ENCODE measurements at regions not wholly inside any gene's neighbourhood (a gene's known extent, or its start where the extent isn't known, plus 50 kb on each side); places are given as distances from the start of the nearest gene placed in this dataset.

- ATAC-seq (replicated peaks), result no peak
- H3K4me3 Mint-ChIP-seq, result no peak overlapping the region
- H3K9me3 Mint-ChIP-seq, result no peaks in the 10 kb centered on the region
- H3K27me3 Mint-ChIP-seq, result no peaks in the 10 kb centered on the region
- no peaks in the 10 kb centered on the region for H3K4me1 Mint-ChIP-seq
- H3K36me3 Mint-ChIP-seq, result peaks cover 0 to 2% of the 10 kb centered on the region in 2 donors
- no peak overlapping the region for H3K27ac Mint-ChIP-seq
- DNase-seq, result no peak
Observed at GRCh38 chr9:108626743-108627142, 229.0 kb downstream of the ACTL7B start.

DNA sequence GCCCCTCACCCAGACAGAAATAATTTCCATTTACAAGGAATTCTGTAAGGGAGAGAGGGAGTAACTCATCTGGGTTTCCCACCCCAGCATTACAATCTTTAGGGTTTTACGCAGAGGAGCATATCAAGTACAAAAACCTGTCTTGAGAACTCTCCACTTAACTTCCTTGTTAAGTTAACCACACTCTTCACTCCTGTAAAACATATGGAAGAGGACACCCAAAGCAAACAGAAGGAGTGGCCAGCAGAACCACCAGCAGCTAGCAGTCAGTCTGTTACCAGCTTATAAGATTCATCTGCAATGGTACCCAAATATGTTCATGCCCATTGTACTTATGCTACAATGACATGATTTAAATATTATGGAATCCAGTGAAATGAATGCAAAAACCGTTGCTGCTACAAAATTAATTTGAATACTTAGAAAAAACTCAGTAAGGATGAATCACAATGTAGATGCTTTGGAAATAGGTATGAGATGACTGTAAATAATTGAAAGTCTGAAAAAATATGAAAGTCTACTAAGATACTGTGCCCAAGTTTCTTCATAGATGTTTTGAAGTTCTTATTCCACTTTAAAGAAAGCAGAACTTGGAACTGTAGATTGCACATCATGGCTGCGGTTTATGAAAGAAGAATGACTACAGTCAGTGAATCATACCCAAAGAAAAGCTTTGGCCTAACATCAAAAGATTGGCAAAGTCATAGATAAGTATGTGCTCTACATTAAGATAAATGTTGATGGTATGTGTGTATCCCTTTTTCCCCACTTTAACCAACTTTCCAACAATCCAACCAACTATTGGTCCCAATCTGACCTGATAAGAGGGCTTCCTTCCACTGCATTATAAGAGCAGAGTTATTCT, 233.6 kb downstream of the ACTL7B start:
- H3K36me3 Mint-ChIP-seq, result no peaks in the 10 kb centered on the region
- H3K4me3 Mint-ChIP-seq, result no peak overlapping the region
- no peaks in the 10 kb centered on the region for H3K9me3 Mint-ChIP-seq
- DNase-seq (no peak), ATAC-seq (replicated peaks) (no peak)
- no peaks in the 10 kb centered on the region for H3K4me1 Mint-ChIP-seq
- no peak overlapping the region for H3K27ac Mint-ChIP-seq
- H3K27me3 Mint-ChIP-seq, result no peaks in the 10 kb centered on the region

- DNase-seq (no peak), ATAC-seq (replicated peaks) (no peak)
- Mint-ChIP-seq H3K4me1 (no peaks in the 10 kb centered on the region), H3K36me3 (no peaks in the 10 kb centered on the region), H3K27me3 (no peaks in the 10 kb centered on the region), H3K27ac (no peak overlapping the region), H3K9me3 (no peaks in the 10 kb centered on the region), H3K4me3 (no peak overlapping the region)
Observed at GRCh38 chr9:108620767-108621166, 235.0 kb downstream of the ACTL7B start.

DNA sequence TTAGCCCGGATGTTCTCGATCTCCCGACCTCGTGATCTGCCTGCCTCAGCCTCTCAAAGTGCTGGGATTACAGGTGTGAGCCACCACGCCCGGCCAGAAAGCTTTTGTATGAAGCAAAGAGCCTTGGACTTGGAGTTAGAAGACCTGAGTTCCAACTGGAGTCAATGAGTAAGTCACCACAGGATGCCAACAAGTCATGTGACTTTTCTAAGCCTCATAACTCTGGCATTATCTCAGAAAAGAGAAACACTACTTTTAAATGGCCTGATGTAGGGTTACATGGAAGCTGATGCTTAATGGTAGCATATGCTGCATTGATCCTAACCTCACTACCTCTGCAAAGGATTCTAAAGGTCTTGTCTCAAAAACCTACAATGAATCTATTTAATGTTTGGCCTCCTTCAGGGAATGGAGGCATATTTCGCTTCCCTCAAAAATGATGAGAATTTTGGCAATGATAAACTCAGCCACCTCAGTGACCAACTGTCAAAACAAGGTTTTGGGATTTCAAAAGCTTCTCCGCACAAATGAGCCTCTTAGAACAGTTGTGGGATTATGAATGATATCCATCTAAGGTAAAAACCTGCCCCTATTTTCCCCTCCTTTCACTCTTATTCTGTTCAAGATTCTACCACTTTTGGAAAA, 236.8 kb downstream of the ACTL7B start:
- Mint-ChIP-seq H3K4me1 (no peaks in the 10 kb centered on the region), H3K36me3 (no peaks in the 10 kb centered on the region), H3K27ac (no peak overlapping the region), H3K9me3 (no peaks in the 10 kb centered on the region), H3K27me3 (no peaks in the 10 kb centered on the region), H3K4me3 (no peak overlapping the region)
- no peak for DNase-seq
- no peak for ATAC-seq (replicated peaks)

DNA sequence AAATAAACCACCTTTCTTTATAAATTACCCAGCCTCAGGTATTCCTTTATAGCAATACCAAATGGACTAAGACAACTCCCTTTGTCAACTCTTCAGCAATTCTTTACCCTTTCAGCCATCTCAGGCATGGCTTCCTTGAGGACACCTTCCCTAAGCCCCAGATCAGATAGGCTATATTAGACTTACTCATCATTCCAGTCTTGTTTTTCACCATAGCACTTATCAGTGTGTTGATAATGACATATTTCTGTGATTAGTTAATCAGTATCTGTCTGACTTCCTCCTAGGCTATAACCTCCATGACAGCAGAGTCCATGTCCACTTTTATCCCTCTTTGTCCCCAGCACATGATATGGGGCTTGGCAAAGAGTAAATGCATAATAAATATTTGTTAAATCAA, 238.1 kb downstream of the ACTL7B start:
- ATAC-seq (replicated peaks) (no peak), DNase-seq (no peak)
- H3K27me3 Mint-ChIP-seq, result no peaks in the 10 kb centered on the region
- H3K36me3 Mint-ChIP-seq, result no peaks in the 10 kb centered on the region
- no peak overlapping the region for H3K27ac Mint-ChIP-seq
- H3K4me3 Mint-ChIP-seq, result no peak overlapping the region
- no peaks in the 10 kb centered on the region for H3K9me3 Mint-ChIP-seq
- no peaks in the 10 kb centered on the region for H3K4me1 Mint-ChIP-seq

DNA sequence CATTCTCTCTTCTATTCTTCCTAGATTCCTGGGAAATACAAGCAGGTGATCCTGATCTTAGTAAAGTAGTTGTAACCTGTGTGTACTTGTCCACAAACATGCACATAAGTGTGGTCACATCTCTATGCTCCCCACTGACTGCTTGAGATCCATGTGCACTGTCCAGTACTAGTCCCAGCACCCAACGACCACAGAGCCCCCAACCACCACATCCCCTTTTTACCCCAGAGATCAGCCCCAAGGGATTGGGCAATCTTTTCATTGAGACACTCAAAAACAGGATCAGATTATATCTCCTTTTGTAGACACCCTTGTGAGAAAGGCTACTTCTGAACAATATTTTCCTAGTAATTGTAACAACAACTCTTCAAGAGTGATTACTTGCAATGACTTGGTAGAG, 240.6 kb downstream of the ACTL7B start:
- H3K27me3 Mint-ChIP-seq, result no peaks in the 10 kb centered on the region
- H3K36me3 Mint-ChIP-seq, result no peaks in the 10 kb centered on the region
- no peak overlapping the region for H3K27ac Mint-ChIP-seq
- no peak overlapping the region for H3K4me3 Mint-ChIP-seq
- no peak for DNase-seq
- no peak for ATAC-seq (replicated peaks)
- H3K9me3 Mint-ChIP-seq, result no peaks in the 10 kb centered on the region
- H3K4me1 Mint-ChIP-seq, result no peaks in the 10 kb centered on the region

- H3K27ac Mint-ChIP-seq, result no peak overlapping the region
- no peak for DNase-seq
- no peaks in the 10 kb centered on the region for H3K9me3 Mint-ChIP-seq
- H3K4me1 Mint-ChIP-seq, result no peaks in the 10 kb centered on the region
- no peak for ATAC-seq (replicated peaks)
- no peaks in the 10 kb centered on the region for H3K36me3 Mint-ChIP-seq
- no peak overlapping the region for H3K4me3 Mint-ChIP-seq
- H3K27me3 Mint-ChIP-seq, result no peaks in the 10 kb centered on the region
Observed at GRCh38 chr9:108612513-108612912, 243.3 kb downstream of the ACTL7B start.

GRCh38 chr9:108609897-108610253, 245.9 kb downstream of the ACTL7B start:
- DNase-seq, result no peak
- Mint-ChIP-seq H3K9me3 (no peaks in the 10 kb centered on the region), H3K4me3 (no peak overlapping the region), H3K36me3 (no peaks in the 10 kb centered on the region), H3K27ac (no peak overlapping the region), H3K4me1 (no peaks in the 10 kb centered on the region), H3K27me3 (no peaks in the 10 kb centered on the region)
- ATAC-seq (replicated peaks), result no peak

DNA sequence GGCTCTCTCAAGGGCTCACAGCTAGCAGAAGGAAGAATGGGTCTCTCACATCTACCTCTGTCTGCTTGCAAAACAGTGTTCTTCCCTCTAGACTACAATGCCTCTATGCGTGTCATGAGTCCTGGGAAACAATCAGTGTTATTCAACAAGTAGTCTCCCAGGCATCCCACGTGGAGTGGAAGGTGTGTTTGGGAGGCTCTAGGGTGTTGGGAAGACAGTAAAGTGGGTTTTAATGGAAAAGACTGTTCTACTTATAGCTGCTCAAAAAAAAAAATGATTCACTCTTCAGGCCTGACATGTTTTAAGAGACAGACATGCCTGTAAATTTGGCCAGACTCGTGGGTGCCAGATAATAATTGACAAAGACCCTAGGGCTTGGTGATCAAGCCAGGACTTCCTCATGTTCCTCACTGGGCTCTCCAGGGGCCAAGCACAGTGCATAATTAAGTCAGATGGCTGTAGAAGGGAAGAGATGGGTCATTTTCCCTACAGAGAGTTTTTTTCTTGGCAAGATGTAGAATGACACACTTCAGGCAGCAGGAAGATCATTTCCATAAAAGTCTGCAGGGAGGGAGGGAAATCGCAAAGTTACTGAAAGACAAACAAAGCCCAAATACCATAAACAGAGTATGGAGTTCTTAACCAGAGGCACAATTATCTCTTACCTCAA, 246.4 kb downstream of the ACTL7B start:
- no peak for DNase-seq
- Mint-ChIP-seq H3K36me3 (no peaks in the 10 kb centered on the region), H3K4me1 (no peaks in the 10 kb centered on the region), H3K4me3 (no peak overlapping the region), H3K9me3 (no peaks in the 10 kb centered on the region), H3K27ac (no peak overlapping the region), H3K27me3 (no peaks in the 10 kb centered on the region)
- ATAC-seq (replicated peaks), result no peak

DNA sequence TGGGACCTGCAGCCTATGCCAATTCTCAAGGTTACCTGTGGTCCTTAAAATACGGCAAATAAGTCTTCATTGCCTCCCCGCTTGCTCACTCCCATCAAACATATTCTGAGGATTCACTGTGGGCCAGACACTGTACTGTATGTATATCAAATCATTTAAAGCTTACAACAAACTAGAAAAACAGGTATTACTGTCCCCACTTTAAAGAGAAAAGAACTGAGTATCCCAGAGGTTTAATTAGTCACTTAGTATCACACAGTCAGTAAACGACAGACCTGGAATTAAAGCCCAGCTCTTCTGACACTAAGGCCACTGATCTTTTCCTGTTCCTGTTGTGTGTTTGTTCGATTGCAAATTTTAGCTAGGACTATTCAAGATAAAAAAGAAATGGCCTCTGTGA, 248.2 kb downstream of the ACTL7B start:
- ATAC-seq (replicated peaks) (no peak), DNase-seq (no peak)
- no peaks in the 10 kb centered on the region for H3K4me1 Mint-ChIP-seq
- no peak overlapping the region for H3K4me3 Mint-ChIP-seq
- no peaks in the 10 kb centered on the region for H3K27me3 Mint-ChIP-seq
- H3K27ac Mint-ChIP-seq, result no peak overlapping the region
- H3K9me3 Mint-ChIP-seq, result no peaks in the 10 kb centered on the region
- H3K36me3 Mint-ChIP-seq, result no peaks in the 10 kb centered on the region

DNA sequence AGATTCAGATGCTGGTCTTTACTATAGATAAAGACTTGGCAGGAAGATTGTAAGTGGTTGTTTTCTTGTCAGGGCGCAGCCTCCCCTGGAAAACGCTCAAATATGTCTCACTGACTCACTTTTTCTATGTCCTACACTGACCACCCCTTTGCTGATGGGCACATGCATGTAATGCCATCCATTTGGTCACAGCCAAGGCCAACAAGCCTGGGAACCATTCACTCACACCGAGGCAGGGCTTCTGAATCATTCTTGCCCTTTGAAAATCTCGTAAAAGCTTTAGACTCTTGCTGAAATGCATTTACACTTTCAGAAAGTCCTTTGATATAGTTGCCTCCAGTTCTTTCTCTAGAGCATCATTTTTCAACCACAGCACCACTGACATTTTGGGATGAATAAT, 249.4 kb downstream of the ACTL7B start:
- H3K27me3 Mint-ChIP-seq, result no peaks in the 10 kb centered on the region

GRCh38 chr9:108603141-108603540, 252.6 kb downstream of the ACTL7B start:
- no peak overlapping the region for H3K4me3 Mint-ChIP-seq
- H3K9me3 Mint-ChIP-seq, result no peaks in the 10 kb centered on the region
- DNase-seq (no peak), ATAC-seq (replicated peaks) (no peak)
- H3K4me1 Mint-ChIP-seq, result no peaks in the 10 kb centered on the region
- no peak overlapping the region for H3K27ac Mint-ChIP-seq
- H3K27me3 Mint-ChIP-seq, result no peaks in the 10 kb centered on the region
- H3K36me3 Mint-ChIP-seq, result no peaks in the 10 kb centered on the region

More for the DNA sequence above, 249.4 kb downstream of the ACTL7B start:
- ATAC-seq (replicated peaks), result no peak
- no peak for DNase-seq
- Mint-ChIP-seq H3K4me1 (no peaks in the 10 kb centered on the region), H3K9me3 (no peaks in the 10 kb centered on the region), H3K27ac (no peak overlapping the region), H3K4me3 (no peak overlapping the region), H3K36me3 (no peaks in the 10 kb centered on the region)

- no peaks in the 10 kb centered on the region for H3K36me3 Mint-ChIP-seq
- no peak overlapping the region for H3K4me3 Mint-ChIP-seq
- no peaks in the 10 kb centered on the region for H3K27me3 Mint-ChIP-seq
Observed at GRCh38 chr9:108600896-108601295, 254.9 kb downstream of the ACTL7B start.

DNA sequence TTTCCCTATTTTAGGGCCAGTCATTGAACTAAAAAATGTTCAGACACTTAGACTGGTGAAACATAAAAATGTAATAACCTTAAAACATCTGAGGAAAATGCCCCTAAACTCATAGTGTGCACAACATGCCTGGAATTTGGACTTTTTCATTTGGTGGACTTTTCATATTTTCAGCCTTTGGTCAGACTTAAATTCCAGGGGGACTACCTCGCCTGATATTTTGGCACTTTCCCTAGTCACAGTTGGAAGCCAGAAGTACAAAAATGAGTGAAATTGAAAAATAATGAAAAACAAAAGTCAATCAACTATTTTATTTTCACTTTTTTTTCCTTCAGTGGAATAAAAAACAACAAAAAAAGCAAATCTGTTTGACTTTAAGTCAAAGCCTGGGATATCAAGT, 256.2 kb downstream of the ACTL7B start:
- no peaks in the 10 kb centered on the region for H3K36me3 Mint-ChIP-seq
- no peak for ATAC-seq (replicated peaks)
- no peak for DNase-seq
- no peaks in the 10 kb centered on the region for H3K4me1 Mint-ChIP-seq
- H3K4me3 Mint-ChIP-seq, result no peak overlapping the region
- no peak overlapping the region for H3K27ac Mint-ChIP-seq
- no peaks in the 10 kb centered on the region for H3K27me3 Mint-ChIP-seq
- H3K9me3 Mint-ChIP-seq, result no peaks in the 10 kb centered on the region

More at GRCh38 chr9:108600896-108601295, 254.9 kb downstream of the ACTL7B start:
- Mint-ChIP-seq H3K9me3 (no peaks in the 10 kb centered on the region), H3K4me1 (no peaks in the 10 kb centered on the region), H3K27ac (no peak overlapping the region)
- ATAC-seq (replicated peaks) (no peak), DNase-seq (no peak)

GRCh38 chr9:108591121-108591520, 264.7 kb downstream of the ACTL7B start:
- no peaks in the 10 kb centered on the region for H3K36me3 Mint-ChIP-seq
- DNase-seq (no peak), ATAC-seq (replicated peaks) (no peak)
- no peak overlapping the region for H3K4me3 Mint-ChIP-seq
- H3K9me3 Mint-ChIP-seq, result no peaks in the 10 kb centered on the region
- no peaks in the 10 kb centered on the region for H3K27me3 Mint-ChIP-seq
- H3K4me1 Mint-ChIP-seq, result peaks cover 0 to 10% of the 10 kb centered on the region in 2 donors
- no peak overlapping the region for H3K27ac Mint-ChIP-seq

All from stimulated activated naive B cell treated with anti-CD40 and anti-IgM and Interleukin-4, amounts not matched to agents 10 μg/mL and 1 μg/mL and 100 μg/mL, for 72 hours (primary cell).